ENCODE measurements at regions not wholly inside any gene's neighbourhood (a gene's known extent, or its start where the extent isn't known, plus 50 kb on each side); places are given as distances from the start of the nearest gene placed in this dataset.

- TF ChIP-seq POLR2A (IDR thresholded peaks at IDR 0.05; ENCODE audit: low read depth, low read length) (no peak), POLR2AphosphoS5 (IDR thresholded peaks at IDR 0.05; ENCODE audit: low read depth, low read length) (no peak), TAF1 (IDR thresholded peaks at IDR 0.05; ENCODE audit: low read depth, low read length) (no peak), SPI1 (IDR thresholded peaks at IDR 0.05; ENCODE audit: low read depth, low read length) (no peak)
Observed at GRCh38 chr4:167602157-167602556, 367.9 kb upstream of the SPOCK3 start.

All from GM12891 (cell line).